ENCODE measurements at regions not wholly inside any gene's neighbourhood (a gene's known extent, or its start where the extent isn't known, plus 50 kb on each side); places are given as distances from the start of the nearest gene placed in this dataset.
"Not testable (repeated sequence)": the region's sequence is repeated elsewhere in the genome, so short reads cannot be mapped to it uniquely, and the experiment has no call there.

DNA sequence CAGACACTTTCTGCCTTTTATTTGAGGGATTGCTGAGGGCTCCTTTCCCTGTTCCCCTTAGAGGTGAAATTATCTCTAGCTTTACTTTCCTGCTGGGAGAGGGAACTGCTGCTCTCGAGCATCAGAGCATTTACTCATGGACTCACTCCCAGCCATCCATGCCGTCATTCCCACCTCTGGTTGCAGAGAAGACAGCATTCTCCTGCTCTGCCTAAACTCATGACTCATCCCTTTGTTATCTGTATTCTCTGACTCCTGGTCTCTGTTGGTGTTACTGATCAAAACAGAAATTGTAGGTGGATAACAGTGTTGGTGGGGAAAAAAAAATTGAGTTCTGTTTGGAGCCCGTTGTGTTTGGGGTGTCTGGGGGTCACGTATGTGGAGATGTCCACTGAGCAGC is 159.3 kb downstream of the TTC8 start:
- no peak for DNase-seq (ENCODE audit: low read depth)

DNA sequence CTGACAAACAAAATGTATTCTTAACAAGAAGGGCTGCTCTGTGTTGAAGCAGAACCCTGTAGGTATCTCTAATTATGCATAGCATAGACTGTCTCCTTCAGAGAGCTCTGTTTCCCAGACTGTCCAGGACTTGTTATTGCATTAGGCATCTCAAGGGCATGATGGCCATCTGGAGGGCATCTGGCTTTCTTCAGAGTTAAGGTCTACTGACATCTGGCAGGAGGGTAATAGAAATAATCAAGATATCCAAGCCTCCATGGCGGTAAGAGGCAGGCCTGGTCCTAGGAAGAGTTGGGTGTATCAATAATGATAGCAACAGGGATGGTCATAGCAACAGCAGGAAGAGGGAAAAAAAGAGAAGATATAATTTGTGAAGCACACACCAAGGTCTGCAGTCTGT is 161.2 kb downstream of the TTC8 start:
- no peak for DNase-seq (ENCODE audit: low read depth)

DNA sequence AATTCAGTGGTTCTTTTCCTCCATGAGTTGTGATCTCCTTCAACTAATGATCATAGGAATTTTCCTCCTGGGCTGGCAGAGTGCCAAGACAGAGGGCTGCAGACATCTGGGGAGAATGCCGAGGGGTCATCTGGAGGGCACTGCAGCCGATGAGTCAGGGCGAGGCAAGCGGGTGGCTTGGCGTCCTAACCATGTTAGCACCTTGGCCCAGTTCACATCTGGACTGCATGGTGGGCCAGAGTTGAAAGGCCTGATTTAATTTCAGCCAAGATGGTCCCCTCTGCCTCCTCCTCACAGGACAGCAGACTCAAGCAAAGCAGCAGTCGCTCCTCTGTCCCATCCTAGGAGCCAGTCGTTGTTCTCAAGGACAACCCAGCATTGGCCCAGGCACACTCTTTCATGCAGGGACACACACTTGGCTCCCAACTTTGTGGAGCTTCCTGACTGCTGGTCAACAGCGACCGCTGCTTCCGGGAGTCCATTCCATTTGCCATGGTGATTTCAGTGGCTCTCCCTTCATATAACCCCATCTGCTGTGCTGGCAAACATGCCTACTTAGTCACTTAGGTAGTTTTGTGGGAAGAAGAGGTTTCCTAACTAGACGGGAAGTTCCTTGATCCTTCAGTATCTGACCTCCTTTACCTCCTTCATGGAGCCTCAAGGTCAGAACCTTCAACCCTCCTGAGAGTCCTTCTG is 161.8 kb downstream of the TTC8 start:
- no peak for DNase-seq (ENCODE audit: low read depth)

DNA sequence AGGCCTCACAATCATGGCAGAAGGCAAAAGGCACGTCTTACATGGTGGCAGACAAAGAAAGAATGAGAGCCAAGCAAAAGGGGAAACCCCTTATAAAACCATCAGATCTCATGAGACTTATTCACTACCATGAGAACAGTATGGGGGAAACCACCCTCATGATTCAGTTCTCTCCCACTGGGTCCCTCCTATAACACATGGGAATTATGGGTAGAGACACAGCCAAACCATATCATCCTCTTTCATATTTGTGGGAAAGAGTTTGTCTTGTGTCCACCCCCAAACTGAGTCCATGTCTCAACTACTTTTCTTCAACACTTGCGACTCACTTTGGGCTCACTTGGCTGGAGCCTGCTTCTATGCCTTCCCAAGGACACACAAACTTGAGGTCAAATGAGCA is 162.5 kb downstream of the TTC8 start:
- DNase-seq (ENCODE audit: low read depth) = not testable (repeated sequence)

DNA sequence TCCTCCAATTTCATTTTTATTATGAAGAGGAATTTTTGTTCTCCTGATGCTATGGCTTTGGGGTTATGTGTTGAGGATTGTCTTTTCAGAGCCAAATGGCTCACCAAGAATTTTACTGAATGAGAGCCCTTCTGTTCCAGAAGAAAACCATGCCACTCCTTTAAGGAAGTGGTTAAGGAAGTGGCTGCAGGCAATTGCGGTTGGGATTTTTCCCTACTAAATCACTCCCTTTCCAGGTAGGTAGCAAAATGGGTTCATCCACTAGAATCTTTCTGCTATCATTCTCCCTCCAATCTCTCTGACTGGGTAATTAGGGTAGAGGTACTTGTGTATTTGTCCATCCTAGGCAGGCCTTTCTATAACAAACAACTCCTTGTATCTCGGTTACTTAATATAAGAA is 163.1 kb downstream of the TTC8 start:
- no peak for DNase-seq (ENCODE audit: low read depth)

DNA sequence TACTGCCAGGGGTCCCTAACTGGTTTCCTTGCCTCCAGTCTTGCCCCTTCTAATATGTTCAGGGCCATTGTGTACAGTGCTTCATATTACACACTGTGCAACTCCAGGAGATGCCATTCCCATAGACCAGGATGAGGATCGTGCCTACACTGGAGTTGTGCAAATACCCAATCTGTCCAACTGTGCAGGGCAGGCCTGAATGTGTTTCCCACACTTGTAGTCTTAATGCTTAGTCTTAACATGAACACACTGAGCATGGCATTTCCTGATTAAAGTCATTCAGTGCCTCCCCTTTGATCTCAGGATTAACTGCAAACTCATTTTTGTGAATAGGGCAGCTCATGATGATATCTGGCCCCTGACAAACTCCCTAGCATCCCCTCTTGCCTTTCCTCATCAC is 165.5 kb downstream of the TTC8 start:
- DNase-seq (ENCODE audit: low read depth) = no peak

DNA sequence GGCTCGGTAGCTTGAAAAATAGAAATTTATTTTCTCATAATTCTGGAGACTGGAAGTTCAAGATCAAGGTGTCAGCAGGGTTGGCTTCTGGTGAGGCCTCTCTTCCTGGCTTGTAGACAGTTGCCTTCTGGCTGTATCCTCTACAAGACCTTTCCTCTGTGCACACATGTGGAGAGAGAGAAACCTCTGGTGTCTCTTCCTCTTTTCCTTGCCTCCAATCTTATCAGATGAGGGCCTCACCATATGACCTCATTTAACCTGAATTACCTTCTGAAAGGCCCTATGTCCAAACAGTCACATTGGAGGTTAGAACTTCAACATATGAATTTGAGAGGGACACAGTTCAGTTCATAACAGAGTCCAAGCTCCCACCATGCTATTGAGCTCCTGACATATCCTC is 166.4 kb downstream of the TTC8 start:
- DNase-seq (ENCODE audit: low read depth) = no peak

DNA sequence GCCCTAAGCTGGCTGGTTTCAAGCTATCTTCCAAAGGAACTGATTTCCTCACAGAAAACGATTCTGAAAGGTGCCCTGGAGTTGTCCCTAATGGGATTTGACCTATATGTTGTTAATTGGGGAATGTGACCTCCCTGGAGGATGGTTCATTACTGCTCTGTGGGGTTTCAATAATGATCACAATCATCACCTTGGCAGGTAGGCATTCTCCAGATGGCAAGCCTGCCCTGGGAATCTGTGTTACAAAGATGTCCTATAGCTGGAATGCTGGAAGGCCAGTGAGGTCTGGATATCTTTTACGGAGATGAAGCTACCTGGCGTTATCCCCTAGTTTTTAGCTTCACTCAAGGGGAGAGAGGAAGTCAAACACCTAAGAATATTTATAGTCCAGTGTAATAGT is 167.6 kb downstream of the TTC8 start:
- DNase-seq (ENCODE audit: low read depth) = no peak

DNA sequence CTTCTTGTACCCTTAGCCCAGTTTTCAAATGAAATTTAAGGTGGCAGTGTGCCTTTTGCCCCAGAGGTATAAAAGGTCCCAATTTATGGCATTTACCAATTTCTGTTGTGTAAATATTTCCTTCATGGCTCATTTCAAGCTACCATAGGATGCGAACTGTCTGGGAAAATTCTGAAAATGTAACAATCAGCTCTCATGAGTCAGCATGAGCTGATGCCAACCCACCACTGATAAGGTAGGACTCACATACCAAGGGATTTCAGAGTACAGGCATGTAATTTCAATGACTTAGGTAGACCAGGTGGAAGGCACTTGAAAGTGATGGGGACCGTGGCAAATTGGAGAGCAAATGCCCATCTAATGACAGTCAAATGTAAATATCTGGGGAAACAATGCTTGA is 169.5 kb downstream of the TTC8 start:
- no peak for DNase-seq (ENCODE audit: low read depth)

DNA sequence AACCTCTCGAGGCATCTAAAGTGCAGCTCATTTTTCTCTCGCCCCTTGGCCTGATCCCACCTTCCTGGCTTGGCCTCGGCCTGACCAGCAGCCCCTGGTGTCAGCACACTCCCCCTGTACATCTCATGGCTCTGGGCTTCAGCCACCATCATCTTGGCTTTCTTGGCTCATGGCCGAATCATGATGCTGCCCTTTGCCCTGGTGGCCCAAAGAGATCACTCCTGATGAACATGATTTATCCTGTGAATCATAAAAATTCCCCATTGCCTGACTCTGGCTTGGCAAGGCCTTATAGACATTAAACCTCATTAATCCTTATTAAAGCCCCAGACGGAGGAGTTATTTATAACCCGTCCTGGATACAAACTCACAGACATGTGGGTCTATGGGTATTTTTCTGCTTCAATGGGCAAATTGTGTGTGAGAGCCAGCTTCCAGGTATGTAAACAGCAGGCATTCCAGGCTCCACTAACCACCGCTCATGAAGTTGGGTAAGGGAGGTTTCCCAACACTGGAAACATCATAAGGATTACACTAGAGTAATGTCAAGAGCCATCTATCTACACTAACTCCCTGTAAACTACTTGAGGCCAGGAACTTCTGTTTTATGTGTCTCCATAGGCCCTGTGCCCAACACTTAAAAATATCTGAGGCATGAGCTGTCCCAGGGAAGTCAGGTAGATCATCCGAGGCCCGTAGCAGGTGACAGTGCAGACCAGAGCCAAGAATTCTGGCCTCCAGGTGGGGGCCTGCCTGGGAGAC is 171.2 kb downstream of the TTC8 start:
- DNase-seq (ENCODE audit: low read depth) = no peak

DNA sequence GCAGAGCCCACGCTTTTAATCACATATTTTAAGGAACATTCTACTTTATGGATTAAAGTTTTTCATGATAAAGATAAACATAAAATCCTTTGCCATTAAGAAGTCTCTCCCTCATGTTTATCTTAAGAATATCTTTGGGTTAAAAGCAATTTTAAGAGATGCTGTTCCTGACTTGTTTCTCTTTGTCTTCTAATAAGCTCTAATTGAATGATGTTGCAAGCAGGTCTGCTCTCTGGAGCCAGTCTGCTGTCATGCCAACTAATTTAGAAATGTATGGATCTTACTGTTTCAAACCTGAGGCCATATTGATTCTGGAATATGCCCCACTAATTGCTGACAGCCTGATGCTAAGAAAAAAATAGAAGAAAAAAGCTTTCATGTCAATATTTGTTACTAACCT is 173.6 kb downstream of the TTC8 start:
- DNase-seq (ENCODE audit: low read depth) = no peak

DNA sequence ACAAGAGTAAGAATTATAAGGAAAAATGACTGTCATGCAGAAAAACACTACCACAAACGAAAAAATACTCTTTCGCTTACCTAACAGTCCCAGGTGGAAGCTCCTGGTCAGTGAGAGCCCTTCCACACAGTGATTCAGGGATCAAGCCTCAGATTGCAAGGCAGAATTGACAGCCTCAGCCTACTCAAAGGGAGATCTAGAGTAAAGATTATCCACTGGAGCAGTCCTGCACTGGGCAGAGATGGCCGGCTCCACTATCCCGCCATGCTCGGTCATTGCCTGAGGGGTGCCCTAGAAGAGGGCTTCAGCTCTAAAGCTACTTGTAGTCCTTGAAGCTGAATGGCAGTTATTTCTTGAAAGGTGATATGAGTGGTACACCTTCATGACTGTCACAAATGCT is 174.7 kb downstream of the TTC8 start:
- DNase-seq (ENCODE audit: low read depth) = no peak

DNA sequence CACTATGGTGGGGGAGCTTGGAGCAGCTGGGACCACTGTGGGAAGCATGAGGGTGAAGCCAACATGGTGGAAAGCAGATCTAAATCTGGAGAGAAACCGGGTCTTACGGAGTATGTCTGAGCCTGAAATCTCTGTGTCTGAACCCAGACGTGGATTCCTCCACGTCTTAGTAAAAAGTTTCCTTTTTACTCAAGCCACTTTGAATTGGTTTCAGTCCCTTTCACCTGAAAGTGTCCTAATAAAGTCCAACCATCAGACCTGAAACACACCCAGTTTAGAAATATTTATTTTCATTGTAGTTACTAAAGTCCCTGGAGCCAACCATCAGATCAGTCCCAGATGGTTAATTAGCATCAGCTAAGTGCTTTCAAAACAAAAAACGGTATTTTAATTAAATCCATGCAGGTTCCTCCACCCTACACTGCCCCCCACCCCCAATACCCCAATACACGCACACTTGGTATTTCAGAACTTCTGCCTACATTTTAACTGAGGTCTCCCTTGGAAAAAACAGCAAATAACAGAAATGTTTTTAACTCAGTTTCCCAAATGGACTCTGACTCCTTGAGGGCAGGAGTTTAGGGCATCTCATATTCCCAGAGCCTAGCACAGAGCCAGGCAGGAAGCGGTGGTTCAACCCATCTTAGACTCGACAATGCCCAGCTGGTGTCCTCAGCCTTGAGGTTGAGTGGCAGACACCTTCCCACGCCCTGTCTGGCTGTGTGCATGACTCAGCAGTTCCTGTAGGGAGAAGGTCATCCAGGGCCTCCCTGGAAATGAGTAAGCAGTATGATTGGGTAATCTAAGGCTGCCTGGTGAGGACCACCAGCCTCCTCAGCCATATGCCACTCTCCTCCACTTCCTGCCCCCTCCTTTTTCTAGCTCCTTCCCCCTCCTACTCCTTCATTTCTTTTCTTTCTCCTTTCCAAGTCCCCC is 175.8 kb downstream of the TTC8 start:
- no peak for DNase-seq (ENCODE audit: low read depth)

DNA sequence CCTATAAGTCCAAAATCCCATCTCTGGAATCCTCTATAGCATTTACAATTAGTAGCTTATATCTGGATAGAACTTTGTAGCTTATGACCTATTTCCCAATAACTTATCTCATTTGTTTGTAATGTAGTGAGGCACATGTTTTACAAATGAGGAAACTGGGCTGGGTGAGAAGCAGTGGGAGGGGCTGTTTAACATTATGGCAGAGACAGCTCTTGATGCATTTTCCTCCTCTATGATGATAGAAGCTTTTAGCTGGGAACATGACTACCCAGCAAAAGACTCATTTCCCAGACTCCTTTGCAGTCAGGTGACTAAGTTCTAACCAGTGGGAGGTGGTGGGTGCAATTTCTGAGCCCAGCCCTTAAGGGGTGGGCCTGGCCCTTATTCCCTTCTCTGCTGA is 179.7 kb downstream of the TTC8 start:
- no peak for DNase-seq (ENCODE audit: low read depth)

DNA sequence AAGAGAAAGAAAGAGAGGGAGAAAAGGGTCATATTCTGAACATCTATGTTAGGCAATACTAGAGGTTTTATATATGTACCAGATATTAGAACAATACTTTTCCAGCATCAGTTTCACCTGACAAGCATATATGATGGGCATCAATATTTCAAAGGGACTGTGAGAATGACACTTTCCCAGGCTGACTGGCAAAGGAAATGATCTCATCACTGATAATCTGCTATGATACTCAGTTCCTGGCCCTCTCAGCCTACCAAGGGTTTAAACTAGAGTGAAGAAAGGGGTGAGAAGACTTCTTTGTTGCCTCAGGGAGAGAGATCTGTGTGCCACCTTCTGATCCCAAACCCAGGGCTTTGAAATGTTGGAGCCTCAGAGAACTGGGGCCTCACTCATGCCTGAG is 183.5 kb downstream of the TTC8 start:
- DNase-seq (ENCODE audit: low read depth) = no peak

DNA sequence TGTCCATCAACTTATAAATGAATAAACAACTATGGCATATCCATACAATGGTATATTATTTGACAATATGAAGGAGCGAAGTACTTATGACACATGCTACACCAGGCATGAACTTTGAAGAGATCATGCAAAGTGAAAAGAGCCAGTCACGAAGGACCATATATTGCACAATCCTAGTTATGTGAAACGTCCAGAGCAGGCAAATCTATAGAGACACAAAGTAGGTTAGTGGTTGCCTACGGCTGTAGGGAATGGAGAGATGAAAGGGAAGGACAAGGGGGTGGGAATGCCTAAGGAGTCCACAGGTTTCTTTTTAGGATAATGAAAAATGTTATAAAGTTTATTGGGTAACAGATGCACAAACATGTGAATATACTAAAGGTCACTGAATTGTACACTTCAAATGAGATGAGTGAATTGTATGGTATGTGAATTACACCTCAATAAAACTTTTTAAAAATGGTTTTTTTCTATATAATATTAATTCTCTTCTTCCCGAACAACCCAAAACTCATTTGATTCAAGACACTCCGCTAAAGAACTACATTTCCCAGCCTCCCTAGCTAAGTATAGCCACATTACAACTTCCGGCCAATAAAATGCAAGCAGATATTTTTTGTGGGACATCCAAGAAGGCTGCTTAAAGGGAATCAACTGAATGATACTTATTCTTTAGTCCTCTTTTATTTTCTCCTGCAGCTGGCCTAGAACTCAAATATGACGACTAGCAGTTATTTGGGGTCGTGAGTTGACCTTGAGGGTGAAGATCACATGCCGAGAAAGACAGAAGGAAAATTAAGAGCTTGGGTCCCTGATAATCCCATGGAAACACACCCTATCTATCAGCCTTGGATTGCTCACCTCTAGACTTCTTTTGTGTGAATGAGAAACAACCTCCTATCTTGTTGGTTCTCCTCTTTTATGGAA is 187.2 kb downstream of the TTC8 start:
- DNase-seq (ENCODE audit: low read depth) = no peak

DNA sequence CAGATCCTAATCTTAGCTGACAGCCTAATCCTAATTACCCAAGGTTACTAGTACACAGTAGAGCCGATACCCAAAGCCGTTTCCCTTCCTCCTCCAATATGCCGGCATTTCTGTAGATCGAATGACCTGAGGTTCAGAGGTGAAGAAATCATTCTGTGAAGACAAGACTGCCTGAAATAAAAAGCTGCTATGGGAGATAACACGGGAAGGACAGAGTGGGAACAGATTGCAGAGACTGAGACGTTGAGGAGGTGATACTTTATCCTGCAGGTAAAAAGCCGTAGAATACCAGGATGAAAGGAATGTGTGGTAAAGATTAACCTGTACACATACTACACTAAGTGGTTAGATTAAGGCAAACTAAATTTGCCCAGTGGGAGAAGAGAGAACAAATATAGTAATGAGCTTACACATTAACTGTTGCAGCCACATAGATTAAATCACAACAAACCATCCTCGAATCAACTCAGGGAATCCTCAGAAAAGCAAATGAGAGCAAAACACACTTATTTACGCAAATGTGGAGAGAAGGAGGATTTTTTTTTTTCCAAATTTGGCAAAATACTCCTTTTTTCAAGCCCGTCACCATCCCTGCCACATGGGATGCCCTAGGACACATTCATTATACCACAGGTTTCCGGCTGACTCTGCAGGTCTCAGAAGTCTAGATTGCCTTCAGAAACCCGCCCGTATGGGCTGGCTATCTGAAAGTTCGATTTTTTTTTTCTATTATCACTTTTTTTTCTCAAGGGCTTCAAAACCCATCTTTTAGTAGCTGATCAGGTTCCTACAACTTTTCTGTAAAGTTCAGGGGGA is 188.0 kb downstream of the TTC8 start:
- DNase-seq (ENCODE audit: low read depth) = no peak

DNA sequence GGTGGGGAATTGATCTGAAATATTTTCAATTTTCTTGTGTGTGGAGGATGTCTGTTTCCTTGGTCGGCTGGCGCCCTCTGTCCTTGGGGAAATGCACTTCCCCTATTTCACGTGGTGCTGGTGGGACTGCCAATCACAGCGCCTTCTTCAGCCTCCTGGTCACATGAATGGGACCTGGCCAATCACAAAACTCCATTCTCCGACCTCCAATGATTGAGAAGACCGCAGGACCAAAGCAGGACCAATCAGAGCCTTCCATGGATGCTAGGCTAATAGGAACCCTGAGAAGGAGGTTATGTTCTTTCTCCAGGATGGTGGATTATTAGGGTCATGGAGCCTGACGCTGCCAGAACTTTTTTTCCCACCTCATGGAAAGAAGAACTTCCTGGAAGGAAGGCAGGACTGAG is 188.7 kb downstream of the TTC8 start:
- DNase-seq (ENCODE audit: low read depth) = no peak

DNA sequence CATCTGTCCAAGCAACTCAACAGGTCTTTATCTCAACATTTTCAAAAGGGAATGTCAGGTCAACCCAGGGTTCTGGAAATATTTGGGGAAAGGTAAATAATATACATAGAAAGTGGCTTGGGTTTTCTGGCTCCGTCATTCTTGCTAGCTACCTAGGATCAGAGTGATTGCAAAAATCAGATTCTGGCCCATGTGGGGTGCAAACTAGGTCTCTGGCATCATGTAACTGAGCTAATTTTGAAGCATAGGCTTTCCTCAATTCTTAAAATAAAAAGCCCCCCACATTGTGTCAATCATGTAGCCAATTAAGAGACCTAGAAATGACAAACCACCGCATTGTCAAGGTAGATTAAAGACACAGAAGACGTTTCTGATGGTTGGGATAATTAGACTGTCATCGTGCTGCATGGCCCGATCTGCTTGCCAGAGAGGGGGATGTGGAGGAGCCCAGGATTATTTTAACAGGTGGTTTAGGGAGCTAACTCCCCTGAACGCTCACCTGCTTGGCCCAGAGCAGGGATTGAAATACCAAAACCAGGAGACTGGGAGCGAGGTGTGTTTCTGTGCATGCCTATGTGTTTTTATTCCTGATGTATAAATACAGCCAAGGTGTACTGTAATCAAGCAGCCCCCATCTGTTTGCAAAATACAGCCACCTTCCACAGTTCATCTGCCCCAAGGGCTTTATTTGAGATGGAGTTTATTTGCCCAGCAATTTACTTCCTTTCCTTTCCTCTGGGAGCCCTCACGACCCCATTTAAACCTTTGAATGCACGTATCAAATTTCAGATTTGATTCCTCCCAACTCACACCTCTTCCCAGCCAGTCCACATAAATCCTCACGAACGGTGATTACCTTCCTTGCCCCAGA is 189.5 kb downstream of the TTC8 start:
- no peak for DNase-seq (ENCODE audit: low read depth)

DNA sequence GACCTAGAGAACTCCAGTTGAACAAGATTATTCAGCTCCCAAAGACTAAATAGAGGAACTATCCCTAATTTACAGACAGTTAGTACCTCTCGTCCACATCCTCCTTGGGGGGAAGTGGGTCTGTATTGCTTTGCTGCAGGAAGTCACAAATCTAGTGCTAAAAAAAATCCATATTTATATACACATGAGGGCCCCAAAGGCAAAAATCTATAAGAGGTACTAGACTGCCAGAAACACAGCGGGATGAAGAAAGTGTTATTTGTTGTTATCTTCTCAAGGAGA is 190.1 kb downstream of the TTC8 start:
- DNase-seq (ENCODE audit: low read depth) = no peak
